ENCODE measurements at regions not wholly inside any gene's neighbourhood (a gene's known extent, or its start where the extent isn't known, plus 50 kb on each side); places are given as distances from the start of the nearest gene placed in this dataset.

- TF ChIP-seq, protein P1, sequence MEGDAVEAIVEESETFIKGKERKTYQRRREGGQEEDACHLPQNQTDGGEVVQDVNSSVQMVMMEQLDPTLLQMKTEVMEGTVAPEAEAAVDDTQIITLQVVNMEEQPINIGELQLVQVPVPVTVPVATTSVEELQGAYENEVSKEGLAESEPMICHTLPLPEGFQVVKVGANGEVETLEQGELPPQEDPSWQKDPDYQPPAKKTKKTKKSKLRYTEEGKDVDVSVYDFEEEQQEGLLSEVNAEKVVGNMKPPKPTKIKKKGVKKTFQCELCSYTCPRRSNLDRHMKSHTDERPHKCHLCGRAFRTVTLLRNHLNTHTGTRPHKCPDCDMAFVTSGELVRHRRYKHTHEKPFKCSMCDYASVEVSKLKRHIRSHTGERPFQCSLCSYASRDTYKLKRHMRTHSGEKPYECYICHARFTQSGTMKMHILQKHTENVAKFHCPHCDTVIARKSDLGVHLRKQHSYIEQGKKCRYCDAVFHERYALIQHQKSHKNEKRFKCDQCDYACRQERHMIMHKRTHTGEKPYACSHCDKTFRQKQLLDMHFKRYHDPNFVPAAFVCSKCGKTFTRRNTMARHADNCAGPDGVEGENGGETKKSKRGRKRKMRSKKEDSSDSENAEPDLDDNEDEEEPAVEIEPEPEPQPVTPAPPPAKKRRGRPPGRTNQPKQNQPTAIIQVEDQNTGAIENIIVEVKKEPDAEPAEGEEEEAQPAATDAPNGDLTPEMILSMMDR (conservative IDR thresholded peaks at IDR 0.05 in 1 of 2, IDR thresholded peaks at IDR 0.05 in 1 of 2; ENCODE audit: extremely low read depth in 1 of 2, insufficient read depth in 1 of 2, low read depth in 1 of 2, low read length in 2 of 2), result no peak
- no peak for TF ChIP-seq EZH2 (IDR thresholded peaks at IDR 0.05; ENCODE audit: borderline replicate concordance, low read length)
These were observed 159.6 kb downstream of the HAPSTR1 start for GRCh38 chr16:9251026-9251425.
